Mesodermal cell (in vitro differentiated cells): ENCODE measurements at regions not wholly inside any gene's neighbourhood (a gene's known extent, or its start where the extent isn't known, plus 50 kb on each side); places are given as distances from the start of the nearest gene placed in this dataset.
A peak's percentile ranks its signal among the peaks of the same experiment; 100 is the strongest.

Experiments used
- H3K27ac ChIP-seq: 2 replicates; pipeline ENCODE4 v1.7.0; 2013; ENCODE audit warnings: mild to moderate bottlenecking, low read depth, low read length, moderate library complexity; ENCODE audit not compliant: severe bottlenecking
- H3K36me3 ChIP-seq: 2 replicates; pipeline ENCODE4 v1.7.1; 2013; ENCODE audit warnings: mild to moderate bottlenecking, low read length, moderate library complexity; ENCODE audit not compliant: control insufficient read depth, insufficient read depth
- H3K4me1 ChIP-seq: one replicate; pipeline ENCODE4 v1.7.1; 2013; ENCODE audit warnings: mild to moderate bottlenecking, low read length; ENCODE audit not compliant: insufficient read depth, control insufficient read depth, poor library complexity, severe bottlenecking
- H3K4me3 ChIP-seq: 2 replicates; pipeline ENCODE4 v1.7.0; 2013; ENCODE audit warnings: low read length, control low read depth, mild to moderate bottlenecking; ENCODE audit not compliant: insufficient read depth, poor library complexity, severe bottlenecking; ENCODE audit errors: extremely low read depth
- H3K9me3 ChIP-seq: 2 replicates; pipeline ENCODE4 v1.7.1; 2013; ENCODE audit warnings: mild to moderate bottlenecking, low read length, moderate library complexity; ENCODE audit not compliant: control insufficient read depth
- WGBS, 2 experiments: methylation state at CpG; one replicate each; pipeline ENCODE4 v1.1.5; 2013; ENCODE audit warnings: missing lambda C conversion rate in 2 of 2; ENCODE audit not compliant: insufficient coverage in 2 of 2; 5-methylcytosine and 5-hydroxymethylcytosine counted together

- Histone ChIP-seq H3K27ac (peak overlapping the region; percentile 52), H3K4me3 (no peak overlapping the region), H3K36me3 (no peaks in the 10 kb centered on the region), H3K4me1 (peaks cover 5% of the 10 kb centered on the region), H3K9me3 (no peaks in the 10 kb centered on the region)
- 44 to 49% methylated on average over 1 to 3 of the region's 4 CpGs for WGBS, 2 experiments
These were observed 1052.4 kb downstream of the TUSC7 start for GRCh38 chr3:117761703-117762620.

- Histone ChIP-seq H3K4me1 (peaks cover 5% of the 10 kb centered on the region), H3K27ac (peak overlapping the region; percentile 52), H3K36me3 (no peaks in the 10 kb centered on the region), H3K4me3 (no peak overlapping the region), H3K9me3 (no peaks in the 10 kb centered on the region)
- WGBS, 2 experiments, result 50 to 67% methylated on average over 1 to 2 of the region's 3 CpGs
These were observed 1053.0 kb downstream of the TUSC7 start for GRCh38 chr3:117762621-117763037.

- no peak overlapping the region for H3K27ac ChIP-seq
- WGBS, 2 experiments, result 83% methylated on average over 1 of the region's 4 CpGs; no CpG with 5 or more reads in 1 of the 2 experiments
These were observed 1054.0 kb downstream of the TUSC7 start for GRCh38 chr3:117763561-117763960.

GRCh38 chr3:117768581-117768980 lies 1059.0 kb downstream of the TUSC7 start:
- no peaks in the 10 kb centered on the region for H3K9me3 ChIP-seq
- H3K27ac ChIP-seq, result no peak overlapping the region
- H3K4me1 ChIP-seq, result no peaks in the 10 kb centered on the region
- 71 to 100% methylated on average over 1 of the region's 4 CpGs for WGBS, 2 experiments
- H3K4me3 ChIP-seq, result no peak overlapping the region
- H3K36me3 ChIP-seq, result no peaks in the 10 kb centered on the region

More at GRCh38 chr3:117763561-117763960, 1054.0 kb downstream of the TUSC7 start:
- Histone ChIP-seq H3K36me3 (no peaks in the 10 kb centered on the region), H3K9me3 (no peaks in the 10 kb centered on the region), H3K4me3 (no peak overlapping the region), H3K4me1 (peaks cover 5% of the 10 kb centered on the region)

GRCh38 chr3:117774130-117774529 lies 1064.6 kb downstream of the TUSC7 start:
- peaks cover 8% of the 10 kb centered on the region for H3K9me3 ChIP-seq
- no peaks in the 10 kb centered on the region for H3K4me1 ChIP-seq
- H3K27ac ChIP-seq, result no peak overlapping the region
- H3K36me3 ChIP-seq, result no peaks in the 10 kb centered on the region
- H3K4me3 ChIP-seq, result no peak overlapping the region

- WGBS, 2 experiments, result 100% methylated on average over 1 of the region's 2 CpGs; no CpG with 5 or more reads in 1 of the 2 experiments
- H3K27ac ChIP-seq, result no peak overlapping the region
- H3K4me1 ChIP-seq, result peaks cover 7% of the 10 kb centered on the region
- no peaks in the 10 kb centered on the region for H3K9me3 ChIP-seq
- H3K36me3 ChIP-seq, result no peaks in the 10 kb centered on the region
- H3K4me3 ChIP-seq, result no peak overlapping the region
These were observed 1076.8 kb downstream of the TUSC7 start for GRCh38 chr3:117786349-117786748.

GRCh38 chr3:117788061-117788460 lies 1078.5 kb downstream of the TUSC7 start:
- no peaks in the 10 kb centered on the region for H3K36me3 ChIP-seq
- H3K4me3 ChIP-seq, result no peak overlapping the region
- peaks cover 7% of the 10 kb centered on the region for H3K4me1 ChIP-seq
- no peak overlapping the region for H3K27ac ChIP-seq
- no peaks in the 10 kb centered on the region for H3K9me3 ChIP-seq

- peaks cover 7% of the 10 kb centered on the region for H3K4me1 ChIP-seq
- no peaks in the 10 kb centered on the region for H3K36me3 ChIP-seq
- no peak overlapping the region for H3K4me3 ChIP-seq
- no peak overlapping the region for H3K27ac ChIP-seq
- no peaks in the 10 kb centered on the region for H3K9me3 ChIP-seq
- WGBS, 2 experiments, result 65 to 84% methylated on average over 3 of the region's 3 CpGs
These were observed 1078.9 kb downstream of the TUSC7 start for GRCh38 chr3:117788506-117788905.

GRCh38 chr3:117790235-117790987 lies 1080.8 kb downstream of the TUSC7 start:
- Histone ChIP-seq H3K4me1 (peaks cover 7% of the 10 kb centered on the region), H3K9me3 (no peaks in the 10 kb centered on the region), H3K27ac (peak overlapping the region; percentile 47), H3K4me3 (no peak overlapping the region), H3K36me3 (no peaks in the 10 kb centered on the region)
- 80 to 89% methylated on average over 1 to 2 of the region's 2 CpGs for WGBS, 2 experiments

- 85 to 88% methylated on average over 5 to 6 of the region's 8 CpGs for WGBS, 2 experiments
- no peaks in the 10 kb centered on the region for H3K36me3 ChIP-seq
- no peaks in the 10 kb centered on the region for H3K9me3 ChIP-seq
- H3K4me3 ChIP-seq, result no peak overlapping the region
- no peak overlapping the region for H3K27ac ChIP-seq
- H3K4me1 ChIP-seq, result peaks cover 7% of the 10 kb centered on the region
These were observed 1084.2 kb downstream of the TUSC7 start for GRCh38 chr3:117793622-117794265.
